PC-3 (cell line): ENCODE measurements at regions not wholly inside any gene's neighbourhood (a gene's known extent, or its start where the extent isn't known, plus 50 kb on each side); places are given as distances from the start of the nearest gene placed in this dataset.
"Not testable (repeated sequence)": the region's sequence is repeated elsewhere in the genome, so short reads cannot be mapped to it uniquely, and the experiment has no call there.

Experiments used
- ATAC-seq: fragments of 200-7000 bp; cut with Tn5 transposase; 2 replicates; pipeline ENCODE4 v1.9.1; 2020; ENCODE audit warnings: mild to moderate bottlenecking, moderate library complexity
- BruUV-seq: library from RNA; stranded (reverse); fragments of 400-500 nt; replicated peaks from 2 replicates; lab custom pipeline; 2021; lab: Mats Ljungman, UMichigan
- CTCF ChIA-PET: fragments of 300-600 bp; sonication (Branson Sonifier 250); formaldehyde crosslinking; loops from one replicate; lab custom pipeline; 2022; ENCODE audit warnings: antibody characterized with exemption; lab: Charles Lee
- POLR2A ChIA-PET: fragments of 300-600 bp; sonication (Branson Sonifier 250); formaldehyde crosslinking; loops from one replicate; lab custom pipeline; 2022; ENCODE audit warnings: antibody characterized with exemption; ENCODE audit not compliant: unreplicated experiment; lab: Charles Lee
- DNase-seq: peaks from one replicate; pipeline ENCODE4 v3.0.0-alpha.2; 2015
- H2AFZ ChIP-seq: fragments of 300-600 bp; sonication (generic); 2 replicates; pipeline ENCODE4 v1.6.0; 2016; ENCODE audit warnings: antibody characterized with exemption, low read length
- H3F3A ChIP-seq: fragments of 300-600 bp; sonication (generic); one replicate; pipeline ENCODE4 v1.6.0; 2017; ENCODE audit warnings: antibody characterized with exemption, low read length, control low read depth, mild to moderate bottlenecking; ENCODE audit not compliant: unreplicated experiment
- H3K27ac ChIP-seq: fragments of 300-600 bp; sonication (generic); 2 replicates; pipeline ENCODE4 v1.5.1; 2016; ENCODE audit warnings: mild to moderate bottlenecking, low read length
- H3K27me3 ChIP-seq: fragments of 300-600 bp; sonication (generic); 2 replicates; pipeline ENCODE4 v1.6.1; 2016; ENCODE audit warnings: low read length, mixed read lengths
- H3K36me3 ChIP-seq: fragments of 300-600 bp; sonication (generic); 2 replicates; pipeline ENCODE4 v1.6.1; 2016; ENCODE audit warnings: low read depth, mixed run types, low read length, mixed read lengths
- H3K4me1 ChIP-seq: fragments of 300-600 bp; sonication (generic); 2 replicates; pipeline ENCODE4 v1.5.1; 2016; ENCODE audit warnings: low read length; ENCODE audit not compliant: insufficient read depth
- H3K4me2 ChIP-seq: fragments of 300-600 bp; sonication (generic); 2 replicates; pipeline ENCODE4 v1.6.0; 2016; ENCODE audit warnings: low read length
- H3K4me3 ChIP-seq: fragments of 300-600 bp; sonication (generic); 2 replicates; pipeline ENCODE4 v1.5.1; 2016; ENCODE audit warnings: mild to moderate bottlenecking, low read length, mixed read lengths
- H3K79me2 ChIP-seq: fragments of 300-600 bp; sonication (generic); 2 replicates; pipeline ENCODE4 v1.6.1; 2017; ENCODE audit warnings: low read length, mixed read lengths
- H3K9ac ChIP-seq: fragments of 300-600 bp; sonication (generic); 2 replicates; pipeline ENCODE4 v1.6.0; 2016; ENCODE audit warnings: mild to moderate bottlenecking, low read length
- H3K9me2 ChIP-seq: fragments of 300-600 bp; sonication (generic); replicated peaks from 2 replicates; pipeline ENCODE4 v1.6.1; 2016; ENCODE audit warnings: mixed run types, low read length, mixed read lengths
- H3K9me3 ChIP-seq: fragments of 300-600 bp; sonication (generic); 2 replicates; pipeline ENCODE4 v1.6.1; 2016; ENCODE audit warnings: low read length, mixed read lengths
- H4K20me1 ChIP-seq: fragments of 300-600 bp; sonication (generic); 2 replicates; pipeline ENCODE4 v1.6.1; 2016; ENCODE audit warnings: low read length, mixed read lengths
- EZH2 ChIP-seq: fragments of 300-600 bp; sonication (generic); IDR thresholded peaks from one replicate; pipeline ENCODE4 v1.6.1; 2017; ENCODE audit warnings: antibody characterized with exemption, mild to moderate bottlenecking, low read length; ENCODE audit not compliant: unreplicated experiment
- EZH2phosphoT487 ChIP-seq: fragments of 300-600 bp; sonication (generic); IDR thresholded peaks from 2 replicates; pipeline ENCODE4 v1.6.1; 2018; ENCODE audit warnings: mild to moderate bottlenecking, antibody characterized with exemption, low read length, borderline replicate concordance
- intact Hi-C: fragments of 100-400 bp; cut with micrococcal nuclease; formaldehyde crosslinking; loops from 2 replicates; pipeline ENCODE4 v1.9.0; 2023
- TF ChIP-seq, protein P1 (sequence below): fragments of 300-600 bp; sonication (generic); conservative IDR thresholded peaks from 2 replicates; pipeline ENCODE4 v1.5.1; 2017; ENCODE audit warnings: antibody characterized with exemption, low read depth, mild to moderate bottlenecking, low read length

DNA sequence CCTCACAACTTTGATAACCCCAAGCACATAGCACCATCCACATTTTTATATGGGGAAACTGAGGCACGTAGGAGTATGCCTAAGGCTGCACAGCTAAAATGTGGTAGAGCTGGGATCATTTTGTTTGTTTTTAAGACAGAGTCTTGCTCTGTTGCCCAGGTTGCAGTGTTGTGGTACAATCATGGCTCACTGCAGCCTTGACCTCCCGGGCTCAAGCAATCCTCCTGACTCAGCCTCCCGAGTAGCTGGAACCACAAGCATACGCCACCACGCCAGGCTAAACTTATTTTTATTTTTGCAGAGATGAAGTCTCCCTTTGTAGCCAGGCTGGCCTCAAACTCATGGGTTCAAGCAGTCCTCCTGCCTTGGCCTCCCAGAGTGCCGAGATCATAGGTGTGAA is 81.0 kb upstream of the GSE1 start:
- H3F3A ChIP-seq, result no peaks in the 10 kb centered on the region
- no peaks in the 10 kb centered on the region for H3K36me3 ChIP-seq
- no peaks in the 10 kb centered on the region for H3K79me2 ChIP-seq
- H3K9me3 ChIP-seq, result no peaks in the 10 kb centered on the region
- H4K20me1 ChIP-seq, result no peaks in the 10 kb centered on the region
- BruUV-seq, result no TSS peak
- no peak for ATAC-seq
- no peak overlapping the region for H2AFZ ChIP-seq
- no peaks in the 10 kb centered on the region for H3K4me1 ChIP-seq
- no peaks in the 10 kb centered on the region for H3K27me3 ChIP-seq
- intact Hi-C loops, result no loop called here
- H3K27ac ChIP-seq, result no peak overlapping the region
- H3K4me2 ChIP-seq, result no peak overlapping the region
- no peaks in the 10 kb centered on the region for H3K9me2 ChIP-seq
- CTCF ChIA-PET, result no interaction called here
- no peak for DNase-seq
- TF ChIP-seq EZH2, result no peak
- TF ChIP-seq, protein P1, sequence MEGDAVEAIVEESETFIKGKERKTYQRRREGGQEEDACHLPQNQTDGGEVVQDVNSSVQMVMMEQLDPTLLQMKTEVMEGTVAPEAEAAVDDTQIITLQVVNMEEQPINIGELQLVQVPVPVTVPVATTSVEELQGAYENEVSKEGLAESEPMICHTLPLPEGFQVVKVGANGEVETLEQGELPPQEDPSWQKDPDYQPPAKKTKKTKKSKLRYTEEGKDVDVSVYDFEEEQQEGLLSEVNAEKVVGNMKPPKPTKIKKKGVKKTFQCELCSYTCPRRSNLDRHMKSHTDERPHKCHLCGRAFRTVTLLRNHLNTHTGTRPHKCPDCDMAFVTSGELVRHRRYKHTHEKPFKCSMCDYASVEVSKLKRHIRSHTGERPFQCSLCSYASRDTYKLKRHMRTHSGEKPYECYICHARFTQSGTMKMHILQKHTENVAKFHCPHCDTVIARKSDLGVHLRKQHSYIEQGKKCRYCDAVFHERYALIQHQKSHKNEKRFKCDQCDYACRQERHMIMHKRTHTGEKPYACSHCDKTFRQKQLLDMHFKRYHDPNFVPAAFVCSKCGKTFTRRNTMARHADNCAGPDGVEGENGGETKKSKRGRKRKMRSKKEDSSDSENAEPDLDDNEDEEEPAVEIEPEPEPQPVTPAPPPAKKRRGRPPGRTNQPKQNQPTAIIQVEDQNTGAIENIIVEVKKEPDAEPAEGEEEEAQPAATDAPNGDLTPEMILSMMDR, result no peak
- TF ChIP-seq EZH2phosphoT487, result no peak
- no peak overlapping the region for H3K9ac ChIP-seq
- POLR2A ChIA-PET, result no interaction called here
- H3K4me3 ChIP-seq, result no peak overlapping the region

DNA sequence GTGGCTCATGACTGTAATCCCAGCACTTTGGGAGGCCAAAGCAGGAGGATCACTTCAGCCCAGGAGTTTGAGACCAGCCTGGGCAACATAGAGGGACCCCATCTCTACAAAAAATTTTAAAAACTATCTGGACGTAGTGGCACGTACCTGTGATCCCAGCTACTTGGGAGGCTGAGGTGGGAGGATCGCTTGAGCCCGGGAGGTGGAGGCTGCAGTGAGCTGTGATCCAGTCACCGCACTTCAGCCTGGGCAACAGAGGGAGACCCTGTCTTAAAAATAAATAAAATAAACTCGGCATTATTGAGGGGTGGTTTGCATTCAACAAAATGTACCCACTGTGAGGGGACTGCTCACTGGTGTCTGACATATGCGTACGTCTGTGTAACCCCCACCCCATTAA is 79.5 kb upstream of the GSE1 start:
- intact Hi-C loops, H3K4me1 ChIP-seq, H3K27ac ChIP-seq, H3K79me2 ChIP-seq, H2AFZ ChIP-seq, H3F3A ChIP-seq, H3K9ac ChIP-seq, H4K20me1 ChIP-seq, DNase-seq, H3K9me2 ChIP-seq, ATAC-seq, BruUV-seq, H3K4me3 ChIP-seq, H3K9me3 ChIP-seq, POLR2A ChIA-PET, H3K27me3 ChIP-seq, H3K4me2 ChIP-seq, H3K36me3 ChIP-seq: not testable (repeated sequence)
- CTCF ChIA-PET, result interaction anchor here (0.7 kb wide), 1 partner anchor 76 kb away, joined by 3 read pairs; no protein-coding TSS in a partner anchor

DNA sequence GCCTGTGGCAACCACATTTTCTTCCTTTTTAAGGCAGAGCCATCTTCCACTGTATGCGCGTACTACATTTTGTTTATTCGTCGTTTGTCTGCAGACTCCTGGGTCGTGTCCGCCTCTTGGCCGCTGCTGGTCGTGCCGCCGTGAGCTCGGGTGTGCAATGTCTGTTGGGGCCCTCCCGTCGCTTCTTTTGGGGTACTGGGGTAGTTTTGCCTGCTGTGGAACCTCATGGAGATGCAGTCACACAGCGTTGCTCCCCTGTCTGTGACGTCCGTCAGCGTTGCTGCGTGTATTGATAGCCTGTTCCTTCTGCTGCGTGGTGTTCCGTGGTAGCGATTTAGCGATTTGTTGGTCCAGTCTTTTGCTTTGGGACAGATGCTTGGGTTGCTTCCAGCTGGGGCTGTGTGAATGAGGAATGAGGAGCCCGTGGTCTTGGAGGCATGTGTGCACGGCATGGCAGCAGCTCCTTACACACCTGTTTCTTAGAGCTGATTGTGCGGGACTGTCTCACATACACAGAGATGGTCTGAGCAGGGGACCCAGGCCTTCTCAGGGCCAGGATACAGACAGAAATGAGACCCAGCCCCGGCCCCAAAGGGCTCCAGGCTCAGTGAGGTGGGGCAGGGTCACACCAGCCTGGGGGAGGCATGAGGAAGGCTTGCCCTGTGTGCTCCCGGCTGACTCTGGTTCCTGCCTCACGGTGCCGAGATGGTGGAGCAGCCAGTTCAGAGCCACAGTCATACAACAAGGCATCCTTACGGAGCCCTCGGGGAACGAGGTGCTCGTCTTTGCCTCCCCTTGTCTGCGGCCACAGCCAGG is 78.4 kb upstream of the GSE1 start:
- no peaks in the 10 kb centered on the region for H3K4me1 ChIP-seq
- TF ChIP-seq, protein P1, result no peak
- TF ChIP-seq EZH2phosphoT487, result no peak
- no peak for TF ChIP-seq EZH2

More for the DNA sequence above, 78.4 kb upstream of the GSE1 start:
- no peaks in the 10 kb centered on the region for H3K36me3 ChIP-seq
- H3F3A ChIP-seq, result no peaks in the 10 kb centered on the region
- H3K9me3 ChIP-seq, result no peaks in the 10 kb centered on the region
- no peaks in the 10 kb centered on the region for H4K20me1 ChIP-seq
- H2AFZ ChIP-seq, result no peak overlapping the region
- no TSS peak for BruUV-seq
- DNase-seq (no peak), ATAC-seq (no peak)
- no peaks in the 10 kb centered on the region for H3K79me2 ChIP-seq
- H3K4me3 ChIP-seq, result no peak overlapping the region
- no peaks in the 10 kb centered on the region for H3K9me2 ChIP-seq
- H3K27me3 ChIP-seq, result no peaks in the 10 kb centered on the region
- ChIA-PET CTCF (interaction anchor here (0.7 kb wide), 1 partner anchor 75 kb away, joined by 3 read pairs; no protein-coding TSS in a partner anchor), POLR2A (no interaction called here)
- intact Hi-C loops, result no loop called here
- no peak overlapping the region for H3K9ac ChIP-seq
- H3K4me2 ChIP-seq, result no peak overlapping the region
- no peak overlapping the region for H3K27ac ChIP-seq
